ENCODE measurements at regions not wholly inside any gene's neighbourhood (a gene's known extent, or its start where the extent isn't known, plus 50 kb on each side); places are given as distances from the start of the nearest gene placed in this dataset.

DNA sequence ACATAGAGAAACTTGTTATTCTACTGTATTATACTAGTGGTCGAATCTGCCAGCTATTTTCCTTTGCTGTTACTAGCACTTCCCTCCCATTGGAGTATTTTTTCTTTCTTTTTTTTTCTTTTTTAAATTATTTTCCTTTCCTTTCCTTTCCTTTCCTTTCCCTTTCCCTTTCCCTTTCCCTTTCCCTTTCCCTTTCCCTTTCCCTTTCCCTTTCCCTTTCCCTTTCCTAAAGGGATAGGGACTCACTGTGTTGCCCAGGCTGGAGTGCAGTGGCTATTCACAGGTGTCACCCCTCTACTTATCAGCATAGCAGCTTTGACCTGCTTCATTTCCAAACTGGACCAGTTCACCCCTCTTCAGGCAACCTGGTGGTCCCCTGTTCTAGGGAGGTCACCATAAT lies 212.6 kb upstream of the SP4 start:
- DNase-seq (no peak), ATAC-seq (ENCODE audit: low read depth) (no peak)
- H3K9me3 Mint-ChIP-seq: no peaks in the 10 kb centered on the region
- peaks cover 3% of the 10 kb centered on the region for H3K27me3 Mint-ChIP-seq
- ChIA-PET CTCF (no interaction called here), POLR2A (no interaction called here)
- no peak overlapping the region for H3K27ac Mint-ChIP-seq
- no peaks in the 10 kb centered on the region for H3K36me3 Mint-ChIP-seq (ENCODE audit: low read depth)
- no peaks in the 10 kb centered on the region for H3K4me1 Mint-ChIP-seq
- TF ChIP-seq, protein P1, sequence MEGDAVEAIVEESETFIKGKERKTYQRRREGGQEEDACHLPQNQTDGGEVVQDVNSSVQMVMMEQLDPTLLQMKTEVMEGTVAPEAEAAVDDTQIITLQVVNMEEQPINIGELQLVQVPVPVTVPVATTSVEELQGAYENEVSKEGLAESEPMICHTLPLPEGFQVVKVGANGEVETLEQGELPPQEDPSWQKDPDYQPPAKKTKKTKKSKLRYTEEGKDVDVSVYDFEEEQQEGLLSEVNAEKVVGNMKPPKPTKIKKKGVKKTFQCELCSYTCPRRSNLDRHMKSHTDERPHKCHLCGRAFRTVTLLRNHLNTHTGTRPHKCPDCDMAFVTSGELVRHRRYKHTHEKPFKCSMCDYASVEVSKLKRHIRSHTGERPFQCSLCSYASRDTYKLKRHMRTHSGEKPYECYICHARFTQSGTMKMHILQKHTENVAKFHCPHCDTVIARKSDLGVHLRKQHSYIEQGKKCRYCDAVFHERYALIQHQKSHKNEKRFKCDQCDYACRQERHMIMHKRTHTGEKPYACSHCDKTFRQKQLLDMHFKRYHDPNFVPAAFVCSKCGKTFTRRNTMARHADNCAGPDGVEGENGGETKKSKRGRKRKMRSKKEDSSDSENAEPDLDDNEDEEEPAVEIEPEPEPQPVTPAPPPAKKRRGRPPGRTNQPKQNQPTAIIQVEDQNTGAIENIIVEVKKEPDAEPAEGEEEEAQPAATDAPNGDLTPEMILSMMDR (IDR thresholded peaks at IDR 0.05): no peak
- no peak overlapping the region for H3K4me3 Mint-ChIP-seq
- intact Hi-C loops (cut with micrococcal nuclease): no loop called here

DNA sequence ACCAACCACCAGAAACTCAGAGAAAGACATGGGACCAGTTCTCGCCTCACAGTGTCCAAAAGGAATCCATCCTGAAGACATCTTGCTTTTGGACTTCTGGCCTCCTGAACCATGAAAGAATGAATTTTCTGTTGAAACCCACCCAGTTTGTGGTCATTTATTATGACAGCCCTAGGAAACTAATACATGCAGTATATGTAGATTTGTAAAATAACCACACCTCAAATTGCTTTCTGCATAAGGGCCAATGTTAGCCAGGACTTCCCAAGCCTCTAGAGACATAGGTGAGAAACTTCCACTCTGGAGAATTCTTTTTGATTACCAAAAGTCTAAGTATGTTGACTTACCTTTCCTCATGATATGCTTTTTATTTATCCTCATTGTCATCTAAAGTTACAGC lies 210.5 kb upstream of the SP4 start:
- intact Hi-C loops (cut with micrococcal nuclease): no loop called here
- ChIA-PET CTCF (no interaction called here), POLR2A (no interaction called here)
- H3K27ac Mint-ChIP-seq: no peak overlapping the region
- no peaks in the 10 kb centered on the region for H3K27me3 Mint-ChIP-seq
- H3K4me3 Mint-ChIP-seq: no peak overlapping the region
- no peaks in the 10 kb centered on the region for H3K9me3 Mint-ChIP-seq
- ATAC-seq (ENCODE audit: low read depth) (no peak), DNase-seq (no peak)
- no peaks in the 10 kb centered on the region for H3K4me1 Mint-ChIP-seq
- no peaks in the 10 kb centered on the region for H3K36me3 Mint-ChIP-seq (ENCODE audit: low read depth)
- TF ChIP-seq, protein P1 (IDR thresholded peaks at IDR 0.05): no peak

DNA sequence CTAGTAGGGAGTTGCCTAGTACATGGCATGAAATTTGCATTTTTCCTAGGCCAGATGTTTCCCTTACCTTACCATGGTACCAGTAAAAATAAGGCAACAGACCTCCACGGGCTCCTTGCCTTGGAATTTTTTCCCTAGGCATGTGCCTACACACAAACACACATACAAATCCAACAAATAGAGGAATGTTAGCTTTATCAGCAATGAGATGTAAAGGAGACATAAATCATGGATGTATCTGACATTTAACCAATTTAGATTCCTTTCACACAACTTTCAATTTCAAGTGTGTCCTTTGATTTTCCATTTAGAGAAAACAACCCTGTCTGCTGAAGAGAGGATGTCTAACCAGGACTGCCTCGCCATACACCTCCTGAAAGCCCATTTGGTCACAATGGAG lies 209.7 kb upstream of the SP4 start:
- H3K36me3 Mint-ChIP-seq (ENCODE audit: low read depth): no peaks in the 10 kb centered on the region
- ChIA-PET CTCF (no interaction called here), POLR2A (no interaction called here)
- no peaks in the 10 kb centered on the region for H3K4me1 Mint-ChIP-seq
- no peaks in the 10 kb centered on the region for H3K27me3 Mint-ChIP-seq
- H3K4me3 Mint-ChIP-seq: no peak overlapping the region
- ATAC-seq (ENCODE audit: low read depth): no peak
- TF ChIP-seq, protein P1 (IDR thresholded peaks at IDR 0.05): no peak
- DNase-seq: no peak
- H3K9me3 Mint-ChIP-seq: no peaks in the 10 kb centered on the region
- intact Hi-C loops (cut with micrococcal nuclease): no loop called here
- no peak overlapping the region for H3K27ac Mint-ChIP-seq

DNA sequence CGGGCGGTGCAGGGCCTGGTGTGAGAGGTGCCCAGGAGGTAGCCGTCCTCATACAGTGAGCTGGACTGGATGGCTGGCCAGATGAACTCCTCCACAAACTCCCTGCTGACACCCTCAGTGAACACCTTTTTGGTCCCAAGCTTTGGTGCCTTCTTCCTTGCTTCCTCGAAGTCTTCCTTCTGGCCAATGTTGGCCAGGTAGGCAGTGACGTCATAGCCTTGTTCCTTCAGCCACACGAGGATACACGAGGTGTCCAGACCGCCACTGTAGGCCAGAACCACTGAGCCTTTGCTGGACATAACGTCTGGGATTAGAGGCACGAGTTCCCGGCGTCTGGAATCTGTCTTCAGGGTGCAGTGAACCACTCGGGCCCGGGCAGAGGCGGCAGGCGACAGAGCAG lies 206.8 kb upstream of the SP4 start:
- intact Hi-C loops (cut with micrococcal nuclease): no loop called here
- TF ChIP-seq, protein P1 (IDR thresholded peaks at IDR 0.05): no peak
- Mint-ChIP-seq H3K36me3 (ENCODE audit: low read depth) (no peaks in the 10 kb centered on the region), H3K27me3 (no peaks in the 10 kb centered on the region), H3K9me3 (no peaks in the 10 kb centered on the region), H3K4me1 (no peaks in the 10 kb centered on the region), H3K27ac (no peak overlapping the region), H3K4me3 (no peak overlapping the region)
- DNase-seq (no peak), ATAC-seq (ENCODE audit: low read depth) (no peak)
- POLR2A ChIA-PET: no interaction called here
- CTCF ChIA-PET: no interaction called here

DNA sequence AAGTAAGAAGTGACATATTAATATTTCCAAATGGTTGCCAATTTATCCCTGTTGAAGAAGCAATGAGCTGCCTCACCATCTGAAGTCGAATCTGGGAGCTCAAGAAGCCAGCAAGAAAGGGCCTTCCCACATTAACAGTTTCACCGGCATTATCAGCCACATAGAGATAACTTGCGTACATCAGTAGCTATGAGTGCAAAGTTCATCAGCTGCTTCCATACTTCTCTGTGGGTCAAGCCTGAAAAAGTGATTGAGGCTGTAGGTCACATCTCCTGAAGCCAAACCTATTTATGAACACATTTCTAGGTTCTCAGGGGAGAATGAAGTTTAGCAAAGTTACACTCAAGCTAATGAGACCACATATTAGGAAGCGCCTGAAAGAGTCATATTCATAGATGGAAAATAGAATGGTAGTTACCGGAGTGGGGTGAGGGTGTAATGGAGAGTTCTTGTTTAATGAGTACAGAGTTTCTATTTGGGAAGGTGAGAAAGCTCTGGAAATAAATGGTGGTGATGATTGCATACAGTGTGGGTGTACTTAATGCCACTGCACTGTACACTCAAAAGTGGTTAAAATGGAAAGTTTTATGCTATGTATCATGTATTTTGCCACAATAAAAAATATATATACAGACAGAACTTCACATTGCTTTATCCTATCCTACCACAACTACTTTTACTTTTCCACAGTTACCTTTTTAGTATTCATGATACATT lies 189.3 kb upstream of the SP4 start:
- POLR2A ChIA-PET: no interaction called here
- no peaks in the 10 kb centered on the region for H3K9me3 Mint-ChIP-seq
- DNase-seq: no peak
- peaks cover 29% of the 10 kb centered on the region for H3K27me3 Mint-ChIP-seq
- no peak for ATAC-seq (ENCODE audit: low read depth)
- CTCF ChIA-PET: no interaction called here
- H3K27ac Mint-ChIP-seq: no peak overlapping the region
- intact Hi-C loops (cut with micrococcal nuclease): no loop called here
- no peaks in the 10 kb centered on the region for H3K4me1 Mint-ChIP-seq
- H3K4me3 Mint-ChIP-seq: no peak overlapping the region
- H3K36me3 Mint-ChIP-seq (ENCODE audit: low read depth): no peaks in the 10 kb centered on the region
- TF ChIP-seq, protein P1 (IDR thresholded peaks at IDR 0.05): no peak

Data from activated B cell treated with CpG ODN at 0.5 μM for 24 hours (primary cell).